Loucy (cell line): ENCODE measurements at regions not wholly inside any gene's neighbourhood (a gene's known extent, or its start where the extent isn't known, plus 50 kb on each side); places are given as distances from the start of the nearest gene placed in this dataset.

ENCODE experiments used
- H2AFZ ChIP-seq: fragments of 200-600 bp; sonication (generic); 2 replicates; pipeline ENCODE4 v1.6.0; 2016; ENCODE audit warnings: antibody characterized with exemption, mild to moderate bottlenecking, low read length, moderate library complexity
- H3F3A ChIP-seq: fragments of 200-600 bp; 2 replicates; pipeline ENCODE4 v1.6.0; 2016; ENCODE audit warnings: antibody characterized with exemption, low read depth, mild to moderate bottlenecking
- H3K27me3 ChIP-seq: fragments of 200-600 bp; sonication (generic); 2 replicates; pipeline ENCODE4 v1.6.1; 2014; ENCODE audit warnings: low read length, mild to moderate bottlenecking; ENCODE audit not compliant: insufficient read depth, poor library complexity, severe bottlenecking
- H3K36me3 ChIP-seq: fragments of 200-600 bp; sonication (generic); 2 replicates; pipeline ENCODE4 v1.6.1; 2016; ENCODE audit warnings: low read length; ENCODE audit not compliant: insufficient read depth
- H3K4me1 ChIP-seq: fragments of 200-600 bp; sonication (generic); 2 replicates; pipeline ENCODE4 v1.5.1; 2014; ENCODE audit warnings: low read length, mild to moderate bottlenecking; ENCODE audit not compliant: insufficient read depth, poor library complexity, severe bottlenecking
- H3K4me2 ChIP-seq: fragments of 200-600 bp; sonication (generic); 2 replicates; pipeline ENCODE4 v1.6.0; 2014; ENCODE audit warnings: antibody characterized with exemption, low read length, low read depth, mild to moderate bottlenecking; ENCODE audit not compliant: poor library complexity, severe bottlenecking
- H3K4me3 ChIP-seq: fragments of 200-600 bp; sonication (generic); 2 replicates; pipeline ENCODE4 v1.5.1; 2014; ENCODE audit warnings: low read length, mild to moderate bottlenecking, mixed read lengths; ENCODE audit not compliant: poor library complexity, severe bottlenecking
- H3K79me2 ChIP-seq: fragments of 200-600 bp; sonication (generic); 2 replicates; pipeline ENCODE4 v1.6.1; 2014; ENCODE audit warnings: low read length; ENCODE audit not compliant: insufficient read depth
- H3K9ac ChIP-seq: fragments of 200-600 bp; sonication (generic); 2 replicates; pipeline ENCODE4 v1.6.0; 2014; ENCODE audit warnings: mild to moderate bottlenecking, low read depth, low read length, moderate library complexity; ENCODE audit not compliant: poor library complexity, severe bottlenecking
- H3K9me2 ChIP-seq: fragments of 200-600 bp; sonication (generic); replicated peaks from 2 replicates; pipeline ENCODE4 v1.6.1; 2016; ENCODE audit warnings: low read depth, low read length, mixed read lengths
- H3K9me3 ChIP-seq: fragments of 200-600 bp; sonication (generic); 2 replicates; pipeline ENCODE4 v1.6.1; 2014; ENCODE audit warnings: mild to moderate bottlenecking, antibody characterized with exemption, low read length, low read depth; ENCODE audit not compliant: insufficient read depth
- H4K20me1 ChIP-seq: fragments of 200-600 bp; sonication (generic); 2 replicates; pipeline ENCODE4 v1.6.0; 2014; ENCODE audit warnings: antibody characterized with exemption, low read length, mild to moderate bottlenecking; ENCODE audit not compliant: insufficient read depth, poor library complexity, severe bottlenecking
- CTCF ChIP-seq: fragments of 200-600 bp; sonication (generic); conservative IDR thresholded peaks from 2 replicates; pipeline ENCODE4 v1.5.1; 2014; ENCODE audit warnings: mild to moderate bottlenecking, antibody characterized with exemption, low read length
- EZH2phosphoT487 ChIP-seq: fragments of 200-600 bp; IDR thresholded peaks from 2 replicates; pipeline ENCODE4 v1.6.1; 2018; ENCODE audit warnings: antibody characterized with exemption, mild to moderate bottlenecking, moderate library complexity, borderline replicate concordance

- TF ChIP-seq EZH2phosphoT487, result no peak
- no peak for TF ChIP-seq CTCF
- no peaks in the 10 kb centered on the region for H3K79me2 ChIP-seq
- H3K4me3 ChIP-seq, result no peak overlapping the region
- H3K36me3 ChIP-seq, result no peaks in the 10 kb centered on the region
- H4K20me1 ChIP-seq, result no peaks in the 10 kb centered on the region
- H3K4me1 ChIP-seq, result no peaks in the 10 kb centered on the region
- no peak overlapping the region for H3K9ac ChIP-seq
- no peak overlapping the region for H3K4me2 ChIP-seq
- no peak overlapping the region for H2AFZ ChIP-seq
- no peaks in the 10 kb centered on the region for H3F3A ChIP-seq
- no peaks in the 10 kb centered on the region for H3K27me3 ChIP-seq
- no peaks in the 10 kb centered on the region for H3K9me2 ChIP-seq
- no peaks in the 10 kb centered on the region for H3K9me3 ChIP-seq
These were observed 336.5 kb downstream of the PCDH20 start for GRCh38 chr13:61078976-61079770.

GRCh38 chr13:61052175-61052574 is 363.5 kb downstream of the PCDH20 start:
- no peak overlapping the region for H3K4me2 ChIP-seq
- no peak overlapping the region for H3K4me3 ChIP-seq
- H3K9me3 ChIP-seq, result no peaks in the 10 kb centered on the region
- H3K4me1 ChIP-seq, result no peaks in the 10 kb centered on the region
- H3F3A ChIP-seq, result no peaks in the 10 kb centered on the region
- H3K9ac ChIP-seq, result no peak overlapping the region
- no peaks in the 10 kb centered on the region for H3K27me3 ChIP-seq
- H4K20me1 ChIP-seq, result no peaks in the 10 kb centered on the region
- H3K79me2 ChIP-seq, result no peaks in the 10 kb centered on the region
- TF ChIP-seq EZH2phosphoT487 (no peak), CTCF (no peak)
- H2AFZ ChIP-seq, result no peak overlapping the region
- H3K36me3 ChIP-seq, result no peaks in the 10 kb centered on the region
- H3K9me2 ChIP-seq, result no peaks in the 10 kb centered on the region

DNA sequence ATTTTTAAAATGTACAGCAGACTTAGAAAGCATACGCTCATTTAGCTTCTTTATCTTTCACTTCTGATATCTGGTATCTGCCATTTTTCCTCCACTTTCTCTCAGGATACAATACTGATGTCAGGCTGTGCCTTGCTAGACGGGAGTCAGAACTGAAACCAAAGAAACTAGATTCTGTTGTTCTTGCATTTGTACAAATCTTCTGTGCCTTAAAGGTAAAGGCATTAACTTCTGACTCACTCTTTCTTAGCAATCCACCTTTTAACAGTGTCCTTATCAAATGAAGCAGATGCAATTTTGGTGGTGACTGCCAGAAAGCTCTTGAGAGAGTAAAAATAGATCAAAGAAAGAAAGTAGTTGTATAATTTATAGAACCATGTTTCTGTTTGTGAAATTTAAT is 370.4 kb downstream of the PCDH20 start:
- peak overlapping the region; percentile 24 for H3K4me2 ChIP-seq
- H3K9ac ChIP-seq, result no peak overlapping the region

More for the DNA sequence above, 370.4 kb downstream of the PCDH20 start:
- Histone ChIP-seq H3K36me3 (no peaks in the 10 kb centered on the region), H3K9me3 (no peaks in the 10 kb centered on the region), H3K4me1 (no peaks in the 10 kb centered on the region), H3K79me2 (no peaks in the 10 kb centered on the region), H2AFZ (no peak overlapping the region), H3K4me3 (no peak overlapping the region), H4K20me1 (no peaks in the 10 kb centered on the region), H3K27me3 (no peaks in the 10 kb centered on the region), H3F3A (no peaks in the 10 kb centered on the region), H3K9me2 (no peaks in the 10 kb centered on the region)
- TF ChIP-seq EZH2phosphoT487 (no peak), CTCF (no peak)
